ENCODE measurements at regions not wholly inside any gene's neighbourhood (a gene's known extent, or its start where the extent isn't known, plus 50 kb on each side); places are given as distances from the start of the nearest gene placed in this dataset.

DNA sequence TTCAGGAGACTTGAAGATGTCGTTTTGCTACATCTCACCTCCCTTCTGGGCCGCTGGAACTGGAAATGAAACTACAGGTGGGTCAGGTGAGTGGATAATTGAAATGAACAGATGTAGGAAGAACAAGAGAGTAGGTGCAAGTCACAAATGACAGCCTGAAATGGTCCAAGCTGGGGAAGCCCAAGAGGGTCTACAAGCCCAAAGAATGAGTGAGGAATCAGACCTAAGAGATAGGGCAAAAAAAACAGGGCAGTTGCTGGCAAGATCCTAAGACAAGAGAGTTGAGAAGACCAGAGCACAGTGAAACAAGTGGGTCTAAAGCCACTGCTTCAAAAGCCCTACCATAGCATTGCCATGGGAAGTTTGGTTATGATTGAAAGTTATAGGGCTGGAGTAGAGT, 67.4 kb upstream of the SNRK start:
- POLR2A ChIA-PET = no interaction called here
- CTCF ChIA-PET = no interaction called here
- no peak for TF ChIP-seq KDM5A (IDR thresholded peaks at IDR 0.05)
- no peak for TF ChIP-seq CBX8 (IDR thresholded peaks at IDR 0.05)
- no peak for TF ChIP-seq POLR2AphosphoS2 (conservative IDR thresholded peaks at IDR 0.05; ENCODE audit: low read length)
- no peak for TF ChIP-seq CHD2 (IDR thresholded peaks at IDR 0.05; ENCODE audit: low read length, partially characterized antibody)
- no peak for TF ChIP-seq EP300 (IDR thresholded peaks at IDR 0.05)
- no peak for TF ChIP-seq RNF2 (IDR thresholded peaks at IDR 0.05; ENCODE audit: borderline replicate concordance, low read depth)
- 0 out of 3 replicates have a peak, but pooled peaks cover 3% of the 10 kb centered on the region for H3K9me3 ChIP-seq
- H3K4me3 ChIP-seq = no peak overlapping the region
- no peak for FAIRE-seq
- no peaks in the 10 kb centered on the region for H3K4me1 ChIP-seq
- H3K27ac ChIP-seq = no peak overlapping the region
- ATAC-seq = no peak
- H3K4me2 ChIP-seq = no peak overlapping the region
- 10% methylated on average over 2 of the region's 2 CpGs for WGBS (ENCODE audit: missing lambda C conversion rate)
- no peak for DNase-seq (ENCODE audit: low read depth in 1 of 2, low spot score in 1 of 2)

DNA sequence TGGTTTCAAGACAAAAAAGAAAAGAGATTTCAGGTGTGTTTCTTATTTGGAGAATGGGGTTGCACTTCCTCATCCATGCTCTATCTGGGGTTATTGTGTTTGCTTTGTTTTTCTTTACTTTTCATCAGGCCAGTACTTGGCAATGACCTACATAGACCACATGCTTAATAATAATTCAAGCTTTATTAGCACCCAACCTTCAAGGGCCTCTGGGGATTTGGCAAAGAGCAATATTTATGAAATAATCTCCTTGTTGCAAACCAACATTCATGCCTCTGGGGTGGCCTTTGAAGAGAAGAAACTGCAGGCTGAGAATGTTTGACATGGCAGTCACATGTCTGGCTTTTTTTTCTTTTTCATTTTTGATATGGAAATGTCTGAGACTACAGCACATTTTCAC, 68.2 kb upstream of the SNRK start:
- DNase-seq (ENCODE audit: low read depth in 1 of 2, low spot score in 1 of 2) = no peak
- no peak for TF ChIP-seq HDAC2 (IDR thresholded peaks at IDR 0.05)
- no peak for TF ChIP-seq RNF2 (IDR thresholded peaks at IDR 0.05; ENCODE audit: borderline replicate concordance, low read depth)
- no peak for TF ChIP-seq SMC3 (IDR thresholded peaks at IDR 0.05)
- TF ChIP-seq TFCP2L1 (CRISPR knock-in tag; IDR thresholded peaks at IDR 0.05) = no peak
- TF ChIP-seq, protein P1, sequence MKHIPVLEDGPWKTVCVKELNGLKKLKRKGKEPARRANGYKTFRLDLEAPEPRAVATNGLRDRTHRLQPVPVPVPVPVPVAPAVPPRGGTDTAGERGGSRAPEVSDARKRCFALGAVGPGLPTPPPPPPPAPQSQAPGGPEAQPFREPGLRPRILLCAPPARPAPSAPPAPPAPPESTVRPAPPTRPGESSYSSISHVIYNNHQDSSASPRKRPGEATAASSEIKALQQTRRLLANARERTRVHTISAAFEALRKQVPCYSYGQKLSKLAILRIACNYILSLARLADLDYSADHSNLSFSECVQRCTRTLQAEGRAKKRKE (CRISPR knock-in tag; IDR thresholded peaks at IDR 0.05; ENCODE audit: low read depth) = no peak
- no peak for TF ChIP-seq NFE2L2 (conservative IDR thresholded peaks at IDR 0.05; ENCODE audit: low read length)
- no peak for TF ChIP-seq CBX2 (IDR thresholded peaks at IDR 0.05; ENCODE audit: borderline replicate concordance, low read depth)
- no peak for TF ChIP-seq TP53 (CRISPR knock-in tag; IDR thresholded peaks at IDR 0.05)
- TF ChIP-seq HEYL (CRISPR knock-in tag; IDR thresholded peaks at IDR 0.05) = no peak
- no peak for TF ChIP-seq NR3C1 (IDR thresholded peaks at IDR 0.05)
- no peak for TF ChIP-seq FOXS1 (CRISPR knock-in tag; IDR thresholded peaks at IDR 0.05)
- TF ChIP-seq ESRRA (IDR thresholded peaks at IDR 0.05; ENCODE audit: borderline replicate concordance, low read length) = no peak
- TF ChIP-seq, protein P2, sequence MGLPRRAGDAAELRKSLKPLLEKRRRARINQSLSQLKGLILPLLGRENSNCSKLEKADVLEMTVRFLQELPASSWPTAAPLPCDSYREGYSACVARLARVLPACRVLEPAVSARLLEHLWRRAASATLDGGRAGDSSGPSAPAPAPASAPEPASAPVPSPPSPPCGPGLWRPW (IDR thresholded peaks at IDR 0.05) = no peak
- H3K4me1 ChIP-seq = no peaks in the 10 kb centered on the region
- no peak overlapping the region for H3K4me2 ChIP-seq
- POLR2A ChIA-PET = no interaction called here
- ATAC-seq = no peak
- FAIRE-seq = no peak
- H3K9me3 ChIP-seq = 0 out of 3 replicates have a peak, but pooled peaks cover 3% of the 10 kb centered on the region
- CTCF ChIA-PET = no interaction called here
- no peak overlapping the region for H3K27ac ChIP-seq
- no peak overlapping the region for H3K4me3 ChIP-seq

DNA sequence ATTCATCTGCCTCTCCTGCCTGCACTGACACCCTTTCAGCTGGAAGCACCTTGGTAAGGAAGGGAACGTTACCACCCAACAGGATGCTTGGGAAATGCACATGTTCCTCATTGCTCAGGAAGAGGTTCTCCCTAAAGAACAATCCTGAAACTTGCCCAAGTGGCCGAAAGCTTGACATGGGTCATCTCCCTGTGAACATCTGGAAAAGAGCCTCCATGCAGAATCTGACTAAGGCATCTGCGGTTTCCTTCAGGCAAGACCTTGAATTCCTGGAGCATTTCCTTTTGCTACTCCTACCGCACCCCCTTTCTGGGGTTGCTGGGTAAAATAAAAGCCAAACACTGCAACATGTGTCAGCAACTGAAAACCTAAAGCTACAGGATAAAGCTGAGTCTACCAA, 68.7 kb upstream of the SNRK start:
- H3K4me2 ChIP-seq = no peak overlapping the region
- H3K4me1 ChIP-seq = no peaks in the 10 kb centered on the region
- TF ChIP-seq, protein P3, sequence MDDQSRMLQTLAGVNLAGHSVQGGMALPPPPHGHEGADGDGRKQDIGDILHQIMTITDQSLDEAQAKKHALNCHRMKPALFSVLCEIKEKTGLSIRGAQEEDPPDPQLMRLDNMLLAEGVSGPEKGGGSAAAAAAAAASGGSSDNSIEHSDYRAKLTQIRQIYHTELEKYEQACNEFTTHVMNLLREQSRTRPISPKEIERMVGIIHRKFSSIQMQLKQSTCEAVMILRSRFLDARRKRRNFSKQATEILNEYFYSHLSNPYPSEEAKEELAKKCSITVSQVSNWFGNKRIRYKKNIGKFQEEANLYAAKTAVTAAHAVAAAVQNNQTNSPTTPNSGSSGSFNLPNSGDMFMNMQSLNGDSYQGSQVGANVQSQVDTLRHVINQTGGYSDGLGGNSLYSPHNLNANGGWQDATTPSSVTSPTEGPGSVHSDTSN (IDR thresholded peaks at IDR 0.05) = no peak
- no peak for TF ChIP-seq HDAC2 (IDR thresholded peaks at IDR 0.05)
- no peak for TF ChIP-seq RARB (CRISPR knock-in tag; IDR thresholded peaks at IDR 0.05)
- TF ChIP-seq SREBF2 (IDR thresholded peaks at IDR 0.05) = no peak
- no peak for TF ChIP-seq ZSCAN20 (CRISPR knock-in tag; IDR thresholded peaks at IDR 0.05)
- no peak for TF ChIP-seq CBX8 (IDR thresholded peaks at IDR 0.05)
- TF ChIP-seq MAZ (IDR thresholded peaks at IDR 0.05; ENCODE audit: borderline replicate concordance, low read depth, low read length) = no peak
- TF ChIP-seq CHD2 (IDR thresholded peaks at IDR 0.05; ENCODE audit: low read length, partially characterized antibody) = no peak
- TF ChIP-seq, protein P1 (CRISPR knock-in tag; IDR thresholded peaks at IDR 0.05; ENCODE audit: low read depth) = no peak
- TF ChIP-seq CHD4 (IDR thresholded peaks at IDR 0.05; ENCODE audit: borderline replicate concordance) = no peak
- no peak for TF ChIP-seq BHLHE40 (IDR thresholded peaks at IDR 0.05; ENCODE audit: low read depth, low read length)
- TF ChIP-seq POLR2A (IDR thresholded peaks at IDR 0.05; ENCODE audit: low read length) = no peak
- no peak for TF ChIP-seq RFX5 (IDR thresholded peaks at IDR 0.05)
- no peak for TF ChIP-seq TFCP2L1 (CRISPR knock-in tag; IDR thresholded peaks at IDR 0.05)
- no peaks in the 10 kb centered on the region for H3K9me3 ChIP-seq
- POLR2A ChIA-PET = no interaction called here
- CTCF ChIA-PET = no interaction called here
- H3K27ac ChIP-seq = no peak overlapping the region
- 43% methylated on average over 4 of the region's 4 CpGs for WGBS (ENCODE audit: missing lambda C conversion rate)
- no peak overlapping the region for H3K4me3 ChIP-seq
- FAIRE-seq = no peak
- DNase-seq (ENCODE audit: low read depth in 1 of 2, low spot score in 1 of 2) = no peak
- ATAC-seq = no peak

Data from A549 (cell line).